ENCODE measurements at regions not wholly inside any gene's neighbourhood (a gene's known extent, or its start where the extent isn't known, plus 50 kb on each side); places are given as distances from the start of the nearest gene placed in this dataset.

- H3K56ac ChIP-seq (ENCODE audit: insufficient read length, low read depth, low read length): no peak overlapping the region
- no peak overlapping the region for H3K9ac ChIP-seq (ENCODE audit: extremely low read depth, insufficient read length, low read length)
- WGBS (ENCODE audit: extremely low coverage, insufficient read length, low lambda C conversion rate): no CpG with 5 or more reads among the region's 1 CpG
- H3K27me3 Mint-ChIP-seq (ENCODE audit: low read depth): no peaks in the 10 kb centered on the region
- no peaks in the 10 kb centered on the region for H3K4me1 Mint-ChIP-seq
- H2BK5ac ChIP-seq (ENCODE audit: insufficient read length, low read length): no peak overlapping the region
- no peaks in the 10 kb centered on the region for H3K79me2 ChIP-seq (ENCODE audit: insufficient read depth, low read length)
- H3K36me3 Mint-ChIP-seq (ENCODE audit: insufficient read depth in 1 of 3, low read depth in 3 of 3): peaks cover 0 to 15% (median 4%) of the 10 kb centered on the region in 3 experiments; a peak in 5 of 7 replicates
- H3K79me1 ChIP-seq (ENCODE audit: insufficient read depth, low read depth, low read length, poor library complexity, severe bottlenecking): no peaks in the 10 kb centered on the region
- H3K9me3 Mint-ChIP-seq: peaks cover 7 to 11% of the 10 kb centered on the region in 2 experiments
- DNase-seq: no peak
- no peak overlapping the region for H2BK120ac ChIP-seq (ENCODE audit: low read depth, low read length, poor library complexity, severe bottlenecking)
- H3K27ac Mint-ChIP-seq: no peak overlapping the region
- H3K23ac ChIP-seq (ENCODE audit: insufficient read length, low read depth, low read length): no peak overlapping the region
- H2BK20ac ChIP-seq (ENCODE audit: low read depth, low read length, poor library complexity, severe bottlenecking): no peak overlapping the region
- H3K4me3 Mint-ChIP-seq: no peak overlapping the region
- H3K27me3 ChIP-seq (ENCODE audit: insufficient read depth, low read length): no peaks in the 10 kb centered on the region
- no peaks in the 10 kb centered on the region for H3K9me3 ChIP-seq (ENCODE audit: control insufficient read depth, low read depth, low read length)
- H2AK5ac ChIP-seq (ENCODE audit: insufficient read length, low read length): no peak overlapping the region
- no peaks in the 10 kb centered on the region for H3K23me2 ChIP-seq (ENCODE audit: insufficient read length, low read depth, low read length, poor library complexity, severe bottlenecking)
- no peak overlapping the region for H2BK12ac ChIP-seq (ENCODE audit: insufficient read length, low read depth, low read length)
- no peak overlapping the region for H2BK15ac ChIP-seq (ENCODE audit: low read depth, low read length)
- no peak overlapping the region for H4K8ac ChIP-seq (replicated peaks; ENCODE audit: insufficient read length, low read depth, low read length)
- no peak overlapping the region for H3K4me2 ChIP-seq (ENCODE audit: insufficient read depth, insufficient read length, low read length)
- no peak overlapping the region for H3K27ac ChIP-seq (ENCODE audit: insufficient read length, low read depth, low read length)
- no peak overlapping the region for H4K5ac ChIP-seq (ENCODE audit: insufficient read length, low read depth, low read length)
- H3K14ac ChIP-seq (ENCODE audit: insufficient read depth, low read length): no peak overlapping the region
- no peaks in the 10 kb centered on the region for H3K4me1 ChIP-seq (ENCODE audit: insufficient read depth, low read length)
- H3T11ph ChIP-seq (ENCODE audit: low read length): no peak overlapping the region
- H4K91ac ChIP-seq (ENCODE audit: insufficient read length, low read depth, low read length): no peak overlapping the region
- no peak overlapping the region for H2AFZ ChIP-seq (ENCODE audit: low read length)
- TF ChIP-seq CTCF (conservative IDR thresholded peaks at IDR 0.05): no peak
- H3K4ac ChIP-seq (ENCODE audit: low read depth, low read length): no peak overlapping the region
- H3K18ac ChIP-seq (ENCODE audit: insufficient read length, low read depth, low read length): no peak overlapping the region
- H4K20me1 ChIP-seq (ENCODE audit: control insufficient read depth, insufficient read depth, insufficient read length): no peaks in the 10 kb centered on the region
These were observed 871.3 kb upstream of the CDH8 start for GRCh38 chr16:62907562-62907961.

Data from H9 (cell line).